GM12892 (cell line): ENCODE measurements at regions not wholly inside any gene's neighbourhood (a gene's known extent, or its start where the extent isn't known, plus 50 kb on each side); places are given as distances from the start of the nearest gene placed in this dataset.

Source experiments
- DNase-seq: peaks from one replicate; pipeline ENCODE4 v3.0.0; 2011; ENCODE audit not compliant: insufficient read length
- FAIRE-seq: peaks from 2 replicates; lab custom pipeline; 2011; peaks lifted over from hg19 to GRCh38; lab: Jason Lieb, UNC
- POLR2A ChIP-seq: IDR thresholded peaks from 2 replicates; pipeline ENCODE4 v1.6.1; 2011; ENCODE audit warnings: low read depth, low read length, control low read depth
- POLR2AphosphoS5 ChIP-seq: IDR thresholded peaks from 2 replicates; pipeline ENCODE4 v1.6.1; 2011; ENCODE audit warnings: low read depth, low read length, control low read depth
- TAF1 ChIP-seq: IDR thresholded peaks from 2 replicates; pipeline ENCODE4 v1.6.1; 2011; ENCODE audit warnings: low read depth, mild to moderate bottlenecking, control low read depth, low read length, borderline replicate concordance

DNA sequence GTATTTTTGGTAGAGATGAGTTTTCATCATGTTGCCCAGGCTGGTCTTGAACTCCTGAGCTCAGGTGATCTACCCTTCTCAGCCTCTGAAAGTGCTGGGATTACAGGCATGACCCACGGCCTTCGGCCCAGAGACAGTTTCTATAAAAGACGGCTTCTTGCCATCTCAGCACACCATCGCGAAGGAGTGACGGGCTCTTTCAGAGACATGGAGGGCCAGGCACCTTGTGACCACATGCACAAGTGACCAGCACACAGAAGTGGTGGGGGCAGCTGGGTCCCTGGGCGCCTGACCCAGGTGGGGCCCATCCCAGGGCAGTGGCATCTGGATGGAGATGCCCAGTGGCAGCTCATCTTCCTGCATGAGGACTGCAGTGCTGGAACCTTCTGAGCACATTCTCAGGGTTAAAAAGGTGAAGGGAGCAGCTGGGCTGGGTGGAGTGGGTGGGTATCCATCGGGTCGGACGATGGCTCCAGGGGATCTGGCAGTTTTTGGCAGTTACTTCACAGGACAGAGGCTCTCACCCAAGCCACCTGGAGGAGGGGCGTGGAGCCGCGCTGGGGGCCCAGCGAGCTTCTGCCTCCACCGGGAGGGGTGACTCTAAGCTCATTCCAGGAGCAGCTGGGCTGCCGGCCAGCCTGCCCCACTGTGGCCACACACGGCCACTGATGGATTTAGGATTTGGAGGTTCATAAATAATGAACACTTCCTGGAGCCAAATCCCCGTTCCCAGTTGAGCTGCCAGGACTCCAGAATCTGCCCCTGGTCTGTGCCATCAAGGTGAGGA is 373.0 kb downstream of the CTTN start:
- TF ChIP-seq POLR2A (no peak), TAF1 (no peak), POLR2AphosphoS5 (no peak)
- no peak for FAIRE-seq
- DNase-seq, result no peak

DNA sequence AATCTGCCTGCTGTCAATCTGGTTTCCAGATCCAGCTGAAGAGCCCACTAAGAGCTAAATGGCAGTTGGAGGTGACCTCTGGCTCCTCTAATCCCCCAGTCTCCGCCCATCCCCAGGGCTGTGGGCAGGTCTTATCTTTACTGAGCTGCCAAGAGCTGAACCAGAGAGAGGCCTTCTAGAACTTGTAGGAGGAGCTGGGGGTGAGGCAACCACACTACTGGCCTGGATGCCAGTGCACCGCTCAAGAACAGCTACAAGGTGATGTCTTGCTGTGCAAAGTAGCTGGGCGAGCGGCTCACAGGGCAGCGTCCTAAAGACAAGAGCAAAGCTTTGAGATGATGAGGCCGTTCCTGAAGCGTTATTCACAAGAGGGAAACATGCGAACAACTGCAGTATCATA is 374.6 kb downstream of the CTTN start:
- DNase-seq, result no peak

DNA sequence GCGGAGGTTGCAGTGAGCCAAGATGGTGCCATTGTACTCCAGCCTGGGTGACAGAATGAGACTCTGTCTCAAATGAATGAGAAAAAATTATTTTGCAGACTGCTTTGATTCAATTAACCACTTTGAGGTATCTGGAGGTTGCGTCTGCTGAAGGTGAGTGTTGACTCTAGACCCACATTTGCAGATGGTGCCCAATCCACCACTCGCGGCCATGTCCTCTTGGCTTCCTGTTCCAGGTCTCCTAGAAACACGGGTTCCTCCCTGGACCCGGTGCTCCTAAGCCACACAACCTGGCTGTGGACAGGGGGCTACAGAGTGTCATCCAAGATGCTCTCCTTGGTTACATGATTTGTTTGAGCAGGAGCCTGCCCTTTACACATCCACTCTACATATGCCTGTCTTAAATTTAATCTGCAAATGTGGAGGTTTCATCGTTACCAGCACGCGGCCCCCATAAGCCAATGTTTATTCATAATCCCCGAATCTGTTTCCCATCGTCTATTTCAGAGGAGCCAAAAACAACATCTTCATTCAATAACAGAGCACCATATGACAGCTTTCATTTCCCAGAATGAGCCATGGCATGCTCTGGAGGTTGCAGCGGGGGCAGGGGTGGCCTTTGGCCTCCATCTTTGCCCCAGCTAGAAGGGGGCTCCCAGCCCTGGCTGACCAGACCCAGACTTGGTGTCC is 377.2 kb downstream of the CTTN start:
- DNase-seq, result no peak
- no peak for TF ChIP-seq POLR2AphosphoS5
- no peak for TF ChIP-seq POLR2A
- no peak for TF ChIP-seq TAF1
- no peak for FAIRE-seq

More for the DNA sequence above, 374.6 kb downstream of the CTTN start:
- no peak for FAIRE-seq
- no peak for TF ChIP-seq POLR2A
- no peak for TF ChIP-seq POLR2AphosphoS5
- TF ChIP-seq TAF1, result no peak

DNA sequence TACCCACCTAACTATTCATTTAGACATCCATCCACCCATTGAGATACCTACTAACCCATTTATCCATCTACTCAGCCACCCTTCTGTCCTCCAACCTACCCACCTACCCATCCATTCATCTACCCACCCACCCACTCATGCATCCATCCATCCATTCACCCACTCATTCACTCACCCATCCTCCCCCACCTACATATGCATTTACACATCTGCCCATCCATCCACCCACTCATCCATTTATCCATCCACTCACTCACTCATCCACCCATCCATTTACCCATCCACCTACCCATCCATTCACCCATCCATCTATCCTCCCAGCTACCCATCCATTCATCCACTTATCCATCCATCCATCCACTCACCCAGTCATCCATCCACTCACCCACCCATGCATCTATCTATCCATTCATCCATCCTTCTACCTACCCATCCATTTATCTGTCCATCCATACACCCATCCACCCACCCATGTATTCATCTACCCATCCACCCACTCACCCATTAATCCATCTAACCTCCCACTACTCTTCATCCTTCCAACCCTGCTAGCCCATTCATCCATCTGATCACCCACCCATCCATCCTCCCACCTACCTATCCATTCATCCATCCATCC is 378.7 kb downstream of the CTTN start:
- no peak for TF ChIP-seq POLR2A
- no peak for TF ChIP-seq POLR2AphosphoS5
- TF ChIP-seq TAF1, result no peak
- no peak for FAIRE-seq
- DNase-seq, result no peak

- TF ChIP-seq POLR2A (no peak), TAF1 (no peak), POLR2AphosphoS5 (no peak)
Measured at GRCh38 chr11:70778883-70779282, 380.6 kb downstream of the CTTN start.

GRCh38 chr11:70779433-70780245 is 381.3 kb downstream of the CTTN start:
- no peak for FAIRE-seq
- TF ChIP-seq TAF1, result no peak
- no peak for TF ChIP-seq POLR2A
- TF ChIP-seq POLR2AphosphoS5, result no peak
- no peak for DNase-seq

More at GRCh38 chr11:70778883-70779282, 380.6 kb downstream of the CTTN start:
- FAIRE-seq (no peak), DNase-seq (no peak)

DNA sequence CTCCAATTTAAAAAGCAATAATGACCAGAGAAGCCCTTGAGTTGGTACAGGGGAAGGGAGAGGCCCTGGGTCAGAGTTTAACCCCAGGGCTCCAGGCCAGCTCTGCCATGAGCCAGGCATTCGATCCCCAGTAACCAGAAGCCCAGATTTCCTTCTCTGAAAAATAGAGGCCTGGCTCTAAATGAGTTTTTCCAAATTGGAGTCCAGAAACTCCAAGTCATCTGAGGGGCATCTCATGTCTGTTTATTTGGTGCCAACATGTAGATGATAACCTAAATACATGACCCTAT is 381.9 kb downstream of the CTTN start:
- no peak for DNase-seq
- TF ChIP-seq TAF1 (no peak), POLR2A (no peak), POLR2AphosphoS5 (no peak)
- no peak for FAIRE-seq

- no peak for TF ChIP-seq POLR2A
- TF ChIP-seq TAF1, result no peak
- TF ChIP-seq POLR2AphosphoS5, result no peak
- no peak for DNase-seq
- FAIRE-seq, result no peak
Measured at GRCh38 chr11:70782401-70782913, 384.1 kb downstream of the CTTN start.

DNA sequence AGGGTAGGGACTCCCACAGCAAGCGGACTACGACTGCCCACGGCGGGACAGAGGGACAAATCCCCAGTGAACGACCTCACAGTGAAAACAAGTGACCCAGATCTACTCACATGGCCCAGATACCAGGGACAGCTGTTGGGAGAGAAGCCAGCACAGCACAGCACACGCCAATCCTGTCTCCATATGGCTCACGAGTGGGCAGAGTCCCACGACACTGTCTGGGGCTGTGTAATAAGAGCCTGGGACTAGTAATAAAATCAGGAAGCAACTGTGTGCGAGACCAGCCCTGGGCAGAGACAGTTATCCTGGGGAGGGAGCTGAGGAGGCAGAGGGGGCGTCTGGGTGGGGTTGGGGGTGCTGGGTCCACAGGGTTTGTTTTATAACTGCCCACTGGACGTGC is 385.0 kb downstream of the CTTN start:
- no peak for FAIRE-seq
- DNase-seq, result no peak
- no peak for TF ChIP-seq POLR2AphosphoS5
- no peak for TF ChIP-seq TAF1
- no peak for TF ChIP-seq POLR2A

DNA sequence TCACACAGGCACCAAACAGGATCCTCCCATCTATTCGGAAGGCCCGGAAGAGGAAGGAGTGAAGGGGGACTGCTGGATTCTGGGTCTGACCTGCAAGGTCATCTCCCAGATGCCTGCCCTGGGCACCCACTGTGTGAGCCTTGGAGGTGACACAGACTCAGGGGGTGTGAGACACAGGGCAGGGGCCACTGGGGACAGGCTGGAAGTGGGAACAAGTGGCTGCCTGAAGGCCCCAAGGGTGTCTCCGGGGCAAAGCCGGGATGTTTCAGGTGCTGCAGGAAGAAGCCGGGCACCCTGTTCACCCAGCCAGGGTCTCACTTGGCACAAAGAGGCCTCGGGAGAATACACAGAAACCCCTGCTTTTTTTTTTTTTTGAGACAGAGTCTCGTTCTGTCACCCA is 385.5 kb downstream of the CTTN start:
- no peak for DNase-seq
- TF ChIP-seq TAF1 (no peak), POLR2A (no peak), POLR2AphosphoS5 (no peak)
- FAIRE-seq, result no peak

DNA sequence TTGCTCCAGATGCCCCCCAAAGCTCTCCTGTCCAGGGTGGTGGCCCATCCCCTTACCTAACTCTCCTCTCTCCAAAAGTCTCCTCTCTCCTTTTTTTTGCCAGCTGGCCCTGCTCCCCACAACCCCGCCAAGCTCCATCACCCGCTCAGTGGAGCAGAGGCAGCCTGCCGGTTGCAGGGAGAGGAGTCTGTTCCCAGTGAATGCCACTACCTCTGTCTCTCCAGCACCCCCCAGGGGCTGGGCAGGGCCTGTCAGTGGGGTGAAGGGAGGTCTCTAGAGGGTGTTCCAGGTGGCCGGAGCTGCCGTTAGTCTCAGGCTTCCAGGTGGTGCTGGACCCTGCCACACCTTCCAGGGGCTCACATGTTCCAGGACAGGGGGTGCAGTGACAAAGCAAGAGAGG is 387.0 kb downstream of the CTTN start:
- FAIRE-seq (no peak), DNase-seq (no peak)
- TF ChIP-seq POLR2A (no peak), TAF1 (no peak), POLR2AphosphoS5 (no peak)
